Ramos (cell line): ENCODE measurements at regions not wholly inside any gene's neighbourhood (a gene's known extent, or its start where the extent isn't known, plus 50 kb on each side); places are given as distances from the start of the nearest gene placed in this dataset.

Source experiments
- in situ Hi-C: fragments of 300-500 bp; cut with MboI; formaldehyde crosslinking; loops from one replicate; pipeline ENCODE4 v1.14.3; 2022; ENCODE audit warnings: low sequenced_read_pairs; ENCODE audit not compliant: unreplicated experiment

DNA sequence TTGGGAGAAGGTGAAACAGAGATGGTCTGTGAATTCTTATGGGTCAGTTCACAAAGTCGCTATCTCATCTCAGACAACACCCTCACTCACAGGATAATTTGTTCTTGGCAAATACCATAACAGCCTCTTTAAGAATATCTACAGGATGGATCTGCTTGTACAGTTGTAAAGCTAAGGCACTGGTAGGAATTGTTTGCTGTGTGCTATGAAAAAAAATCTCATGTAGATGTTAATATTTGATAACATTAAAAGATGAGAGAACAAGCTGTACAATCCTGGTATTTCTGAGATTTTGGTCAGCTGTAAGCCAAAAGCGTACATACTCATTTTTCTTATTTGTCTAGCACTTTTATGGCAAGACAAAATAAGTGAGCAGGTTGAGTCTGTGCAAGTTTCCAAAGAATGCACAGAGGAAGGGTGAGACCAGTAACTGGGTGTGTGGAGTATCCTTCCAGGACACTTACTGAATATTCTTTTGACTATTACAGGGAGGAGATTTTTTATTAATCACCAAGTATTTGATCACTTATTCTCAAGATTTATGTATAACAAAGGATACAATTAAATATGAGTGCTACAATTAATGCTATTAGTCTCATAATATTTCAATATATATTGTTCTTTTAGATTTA, 814.5 kb upstream of the MIR17HG start:
- in situ Hi-C loops, result no loop called here

DNA sequence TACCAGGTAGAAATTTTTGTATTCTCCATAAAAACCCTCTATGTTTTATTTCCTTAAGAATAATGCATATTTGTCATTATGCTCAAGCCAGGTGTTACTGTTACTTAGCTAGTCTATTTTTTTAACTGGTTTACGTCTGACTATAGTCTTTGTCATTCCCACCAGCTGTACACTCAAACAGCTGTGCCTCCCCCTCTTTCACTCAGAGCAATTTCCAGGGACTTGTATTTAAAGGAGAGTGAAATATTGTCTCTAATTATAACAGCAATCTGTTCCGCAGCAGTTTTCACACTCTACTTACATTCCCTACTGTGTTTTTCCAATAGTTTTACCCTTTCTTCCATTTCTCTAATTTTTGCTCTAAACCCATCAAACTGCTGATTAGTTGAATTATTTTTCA, 813.6 kb upstream of the MIR17HG start:
- in situ Hi-C loops, result no loop called here

DNA sequence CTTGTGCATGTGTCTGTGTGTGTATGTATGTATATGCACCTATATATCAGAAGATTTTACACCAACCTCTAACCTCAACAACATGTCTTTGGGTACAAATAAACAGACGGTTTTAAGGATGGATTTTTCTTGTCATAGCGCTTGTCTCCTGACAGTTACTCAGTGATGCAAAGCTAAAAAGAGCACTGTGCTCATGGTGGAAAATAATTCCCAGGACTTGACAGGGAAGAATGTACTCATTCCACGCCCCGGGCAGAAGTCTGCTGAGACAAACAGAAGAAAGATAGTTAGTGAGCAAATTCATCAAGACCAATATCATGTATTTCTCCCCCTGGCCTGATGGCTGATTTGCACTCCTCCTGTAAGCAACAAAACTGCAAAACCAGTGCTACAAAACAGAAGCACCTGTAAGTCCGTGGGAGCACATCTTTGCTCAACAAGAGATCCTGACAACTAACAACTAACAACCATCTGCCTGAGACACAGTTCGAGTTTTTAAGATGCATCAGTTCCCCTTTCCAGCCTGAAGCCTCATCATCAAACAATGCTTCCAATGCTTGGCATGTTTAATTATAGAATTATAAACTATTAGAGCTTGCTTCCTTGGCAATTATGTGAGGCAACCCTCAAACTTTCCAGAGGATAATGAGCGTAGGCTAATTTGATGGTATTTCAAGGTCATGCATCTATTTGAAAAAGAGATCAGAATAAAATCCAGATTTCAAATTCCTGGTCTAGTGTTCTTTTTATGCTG, 812.7 kb upstream of the MIR17HG start:
- in situ Hi-C loops, result no loop called here

DNA sequence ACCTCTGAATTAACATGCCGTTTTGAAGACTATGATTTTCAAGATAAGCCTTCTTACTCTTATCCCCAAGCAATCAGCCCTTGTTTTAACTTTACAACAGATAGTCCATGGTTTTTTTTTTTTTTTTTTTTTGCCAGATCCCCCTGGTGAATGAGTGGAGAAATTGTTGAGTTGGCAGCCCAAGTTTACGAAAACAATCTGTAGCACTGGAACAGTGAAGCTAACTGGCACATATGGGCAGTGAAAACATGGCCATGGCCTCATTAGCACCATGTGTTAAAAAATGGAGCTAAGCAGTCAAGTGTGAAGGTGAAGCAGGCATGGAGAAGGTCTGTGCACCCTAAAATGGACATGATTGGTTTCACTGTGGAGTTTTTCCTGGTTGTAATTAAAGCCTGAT, 812.1 kb upstream of the MIR17HG start:
- in situ Hi-C loops, result no loop called here

DNA sequence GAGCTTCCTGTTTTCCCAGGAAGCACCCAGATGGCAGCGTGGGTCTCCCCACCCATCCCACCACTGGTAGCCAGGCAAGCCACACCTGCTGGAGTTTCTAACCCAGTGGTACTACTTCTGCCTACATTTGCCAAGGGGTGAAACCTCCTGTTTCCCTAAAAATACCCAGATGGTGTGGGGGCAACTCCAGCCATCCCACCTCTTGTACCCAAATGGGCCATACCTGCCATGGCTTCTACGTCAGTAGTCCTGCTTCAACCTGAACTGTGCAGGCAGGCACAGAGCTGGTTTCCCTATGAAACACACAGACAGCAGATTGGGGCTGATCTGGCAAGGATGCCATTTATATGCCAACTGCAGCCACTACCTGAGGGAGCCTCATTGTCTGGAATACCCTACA, 809.4 kb upstream of the MIR17HG start:
- in situ Hi-C loops, result no loop called here

DNA sequence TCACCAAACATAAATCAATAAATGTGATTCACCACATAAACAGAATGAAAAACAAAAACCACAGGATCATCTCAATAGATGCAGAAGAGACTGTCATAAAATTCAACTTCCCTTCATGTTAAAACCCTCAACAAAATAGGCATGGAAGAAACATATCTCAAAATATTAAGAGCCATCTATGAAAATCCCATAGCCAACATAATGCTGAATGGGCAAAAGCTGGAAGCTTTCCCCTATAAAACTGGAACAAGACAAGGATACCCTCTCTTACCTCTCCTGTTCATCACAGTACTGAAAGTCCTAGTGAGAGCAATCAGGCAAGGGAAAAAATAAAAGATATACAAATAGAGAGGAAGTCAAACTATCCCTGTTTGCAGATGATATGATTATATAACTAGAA, 806.1 kb upstream of the MIR17HG start:
- in situ Hi-C loops, result no loop called here

DNA sequence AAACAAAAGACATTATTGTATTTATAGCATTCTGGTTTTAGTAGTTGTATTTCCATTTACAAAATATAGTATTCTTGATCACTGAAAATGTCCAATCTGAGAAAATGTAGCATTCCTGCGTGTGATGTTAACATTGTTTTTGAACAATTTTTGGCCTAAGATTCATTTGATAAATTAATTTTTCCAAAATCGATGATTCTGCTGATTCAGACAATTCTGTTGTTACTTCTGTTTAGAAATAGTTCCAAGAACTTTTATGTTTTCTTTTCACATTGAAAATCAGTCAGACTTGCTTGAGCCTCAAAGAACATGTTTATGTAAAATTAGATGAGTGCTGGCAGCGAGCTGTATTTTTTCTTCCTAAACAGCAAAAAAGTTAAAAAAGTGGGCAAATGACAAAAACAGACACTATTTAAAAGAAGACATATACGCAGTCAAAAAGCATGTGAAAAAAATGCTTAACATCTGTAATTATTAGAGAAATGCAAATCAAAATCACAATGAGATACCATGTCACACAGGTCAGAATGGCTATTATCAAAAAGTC, 804.5 kb upstream of the MIR17HG start:
- in situ Hi-C loops, result no loop called here

DNA sequence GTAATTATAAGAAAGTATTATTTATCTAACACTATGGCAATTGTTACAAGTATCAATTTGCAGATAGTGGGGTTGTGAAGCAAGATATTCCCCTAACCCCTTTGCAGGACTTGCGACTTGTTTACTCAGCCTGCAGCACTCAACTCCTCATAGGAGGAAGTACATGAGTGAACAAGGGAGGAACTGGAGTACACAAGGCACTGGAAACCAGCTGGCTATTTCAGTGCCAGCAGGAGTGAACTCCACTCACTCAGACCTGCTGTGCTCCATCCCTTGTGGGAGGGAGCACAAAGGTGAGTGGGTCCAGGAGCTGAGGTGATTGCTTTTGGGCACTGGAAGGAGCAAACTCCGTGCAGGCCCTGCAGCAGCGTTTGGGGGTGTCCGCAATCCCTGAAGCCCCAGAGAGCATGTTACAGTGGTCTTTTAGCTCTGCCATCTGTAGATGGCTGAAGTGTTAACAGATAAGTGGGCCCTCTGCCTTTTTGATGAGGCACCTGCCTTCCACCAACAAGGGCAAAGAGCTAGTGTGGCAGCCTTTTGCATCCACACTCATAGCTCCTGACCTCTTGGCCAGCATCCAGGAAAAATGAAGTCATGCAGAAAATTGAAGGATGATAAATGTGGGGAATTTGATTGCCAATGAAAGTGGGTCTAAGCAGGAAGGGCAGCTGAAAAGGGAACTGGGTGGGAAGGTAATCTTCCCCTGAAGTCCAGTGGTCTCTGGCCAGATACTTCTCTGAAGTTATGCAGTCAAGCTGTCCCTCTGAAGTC, 802.2 kb upstream of the MIR17HG start:
- in situ Hi-C loops, result no loop called here

DNA sequence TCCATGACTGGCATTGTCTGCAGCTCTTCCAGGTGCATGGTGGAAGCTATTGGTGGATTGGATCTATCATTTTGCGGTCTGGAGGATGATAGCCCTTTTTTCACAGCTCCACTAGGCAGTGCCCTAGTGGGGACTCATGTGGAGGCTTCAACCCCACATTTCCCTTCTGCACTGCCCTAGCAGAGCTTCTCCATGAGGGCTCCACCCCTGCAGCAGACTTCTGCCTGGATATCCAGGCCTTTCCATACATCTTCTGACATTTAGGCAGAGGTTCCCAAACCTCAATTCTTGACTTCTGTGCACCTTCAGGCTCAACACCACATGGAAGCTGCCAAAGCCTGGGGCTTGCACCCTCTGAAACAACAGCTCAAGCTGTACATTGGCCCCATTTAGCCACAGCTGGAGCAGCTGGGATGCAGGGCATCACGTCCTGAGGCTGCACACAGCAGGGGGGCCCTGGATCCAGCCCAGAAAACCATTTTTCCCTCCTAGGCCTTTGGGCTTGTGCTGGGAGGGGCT, 800.2 kb upstream of the MIR17HG start:
- in situ Hi-C loops, result no loop called here

DNA sequence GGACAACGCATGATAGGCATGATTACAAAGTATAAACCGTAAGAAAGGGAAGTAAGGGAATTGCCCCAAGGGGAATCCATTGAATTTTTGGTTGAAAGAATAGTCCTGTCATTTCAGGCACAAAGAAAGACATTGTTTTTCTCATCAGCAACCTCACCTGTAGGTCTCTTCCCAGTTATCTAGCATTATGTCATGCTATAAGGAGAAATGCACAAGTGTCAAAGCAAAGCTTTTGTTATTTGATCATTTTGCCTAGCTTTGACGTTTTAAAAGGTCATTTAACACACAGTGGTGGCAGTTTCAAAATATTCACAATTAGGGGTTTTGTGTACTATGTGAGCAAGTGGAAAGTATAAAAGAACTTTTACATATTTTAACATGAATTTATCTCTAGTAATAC, 796.2 kb upstream of the MIR17HG start:
- in situ Hi-C loops, result no loop called here

DNA sequence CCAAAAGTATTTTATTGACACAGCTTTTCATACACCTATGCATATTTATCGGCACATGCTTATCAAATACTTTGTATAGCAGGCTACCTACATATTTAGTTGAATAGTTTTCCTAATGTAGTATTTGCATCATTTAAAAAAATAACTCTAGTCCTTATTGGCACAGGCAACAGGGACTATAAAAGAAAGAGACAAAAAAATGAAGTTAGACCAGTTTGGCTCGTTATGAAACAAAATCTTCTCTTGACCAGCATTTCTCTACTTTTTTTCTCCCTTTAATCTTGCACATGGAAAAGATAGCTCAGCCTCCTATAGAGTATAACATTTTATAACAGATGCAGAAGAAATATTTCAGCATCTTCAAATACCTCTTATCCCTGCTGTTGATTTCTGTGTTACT, 794.8 kb upstream of the MIR17HG start:
- in situ Hi-C loops, result no loop called here

DNA sequence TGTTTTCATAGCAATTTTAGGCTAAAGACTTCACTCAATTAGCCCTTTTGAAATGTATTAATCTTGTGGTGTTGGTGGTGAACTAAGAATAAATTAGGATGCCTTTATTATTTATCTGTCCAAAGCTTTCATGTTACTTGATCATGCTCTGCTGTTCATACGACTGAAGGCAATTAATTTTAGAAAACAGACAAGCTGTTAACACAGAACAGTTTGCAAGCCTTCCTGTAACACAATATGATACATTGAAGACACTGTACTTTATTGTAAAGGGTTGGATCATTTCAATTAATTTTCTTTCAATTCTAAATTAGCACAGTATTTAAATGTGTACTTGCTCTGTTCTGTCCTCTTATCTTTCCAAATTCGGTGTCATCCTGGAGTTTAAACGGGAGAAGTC, 794.3 kb upstream of the MIR17HG start:
- in situ Hi-C loops, result no loop called here

DNA sequence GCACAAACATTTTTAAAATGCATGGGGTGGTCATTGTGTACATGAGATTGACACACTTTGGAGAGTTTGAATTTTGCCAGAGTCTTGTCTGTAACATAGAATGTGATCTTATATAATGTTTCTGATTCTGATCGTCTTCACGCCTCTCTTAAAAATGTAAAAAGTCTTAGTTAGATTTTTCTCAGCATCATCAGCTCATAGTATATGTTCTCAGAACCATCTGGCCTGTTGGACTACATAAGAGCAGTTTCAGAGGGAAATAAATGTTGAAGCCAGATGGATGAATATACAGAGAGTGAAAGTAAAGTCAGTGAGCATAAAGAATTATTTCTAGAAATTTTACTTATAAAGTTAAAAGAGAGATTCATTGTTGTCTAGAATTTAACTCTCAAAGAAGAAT, 789.9 kb upstream of the MIR17HG start:
- in situ Hi-C loops, result no loop called here

DNA sequence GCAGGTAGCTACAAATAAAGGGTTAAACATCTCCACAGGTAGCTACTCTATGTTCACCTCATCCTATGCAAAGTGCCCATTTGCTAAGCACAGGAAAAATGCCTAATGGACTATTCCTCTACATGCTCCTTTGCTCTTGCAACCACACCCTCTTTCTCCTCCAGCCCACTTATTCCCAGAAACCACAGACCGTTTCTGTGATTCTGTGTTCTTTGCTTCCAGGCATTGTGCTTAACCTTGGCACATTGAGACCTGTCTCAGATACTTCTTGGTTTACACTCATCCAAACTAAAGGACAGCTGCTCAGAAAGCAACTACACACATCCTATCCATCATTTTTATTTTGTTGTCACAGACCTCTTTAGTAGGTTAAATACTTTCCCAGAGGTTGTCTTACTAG, 785.0 kb upstream of the MIR17HG start:
- in situ Hi-C loops, result no loop called here

DNA sequence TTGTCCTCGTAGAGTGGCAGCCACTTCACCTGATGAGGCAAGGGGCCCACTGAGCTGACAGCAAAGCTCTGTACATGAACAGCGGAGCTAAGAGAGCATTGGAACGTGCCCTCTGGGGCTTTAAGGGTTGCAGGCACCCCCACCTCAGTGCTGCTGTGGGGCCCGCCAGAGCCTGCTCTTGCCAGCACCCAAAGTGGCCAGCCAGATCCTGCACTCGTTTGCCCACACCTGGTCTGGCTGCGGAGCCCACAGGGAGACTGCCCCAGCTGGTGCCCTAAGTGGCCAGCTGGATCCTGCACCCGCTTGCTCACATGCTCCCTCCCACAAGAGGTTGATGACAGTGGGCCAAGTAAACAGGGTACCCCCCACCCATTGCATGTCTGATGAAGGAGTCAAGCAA, 783.4 kb upstream of the MIR17HG start:
- in situ Hi-C loops, result no loop called here

DNA sequence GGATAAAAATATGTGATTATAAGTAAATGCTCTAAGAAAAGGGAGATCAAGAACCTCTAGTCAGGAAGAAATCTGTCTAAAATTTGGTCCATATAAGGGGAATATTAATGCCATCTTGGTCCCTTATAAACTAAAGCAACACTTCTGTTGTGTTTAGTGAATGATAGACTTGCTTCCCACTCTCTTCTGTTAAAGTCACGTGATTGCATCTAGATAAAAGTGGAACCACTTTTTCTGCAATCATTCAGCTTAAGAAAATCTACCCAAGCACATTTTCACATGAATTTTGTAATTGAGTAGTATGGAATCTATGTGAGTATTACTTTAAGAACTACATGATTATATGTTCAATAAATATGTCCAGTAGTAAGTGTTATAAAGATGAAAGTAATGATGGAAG, 782.9 kb upstream of the MIR17HG start:
- in situ Hi-C loops, result no loop called here

DNA sequence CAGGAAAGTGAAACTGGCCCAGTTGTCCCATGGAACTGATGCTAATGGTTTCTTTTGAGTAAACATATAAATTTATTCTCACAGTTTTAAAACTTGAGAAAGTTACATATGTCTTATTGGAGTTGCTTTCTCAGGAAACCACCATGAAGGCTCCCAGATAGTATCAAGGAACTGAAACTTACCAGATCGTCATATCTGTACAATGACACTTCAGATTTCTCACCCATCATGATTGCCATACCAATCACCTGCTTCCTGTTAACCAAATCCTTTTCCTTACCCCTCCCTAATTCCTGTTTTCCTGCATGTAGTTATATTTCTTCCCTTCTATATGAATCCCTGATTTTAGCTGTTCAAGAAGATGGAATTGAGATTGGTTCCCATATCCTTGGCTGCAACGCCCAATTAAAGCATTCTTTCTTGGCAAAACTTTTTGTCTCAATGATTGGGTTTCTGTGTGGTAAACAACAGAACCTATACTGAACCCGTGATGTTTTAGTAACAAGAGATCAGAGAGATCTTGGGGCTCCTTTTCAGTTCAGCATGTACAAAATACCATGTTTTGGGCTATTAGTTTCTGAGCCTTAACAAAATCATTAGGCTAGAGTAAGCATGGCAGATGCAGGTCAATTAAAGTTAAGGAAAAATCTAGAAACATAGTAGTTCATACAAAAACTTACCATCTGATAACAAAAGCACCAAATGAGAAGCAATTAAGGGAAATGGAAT, 781.3 kb upstream of the MIR17HG start:
- in situ Hi-C loops, result no loop called here

DNA sequence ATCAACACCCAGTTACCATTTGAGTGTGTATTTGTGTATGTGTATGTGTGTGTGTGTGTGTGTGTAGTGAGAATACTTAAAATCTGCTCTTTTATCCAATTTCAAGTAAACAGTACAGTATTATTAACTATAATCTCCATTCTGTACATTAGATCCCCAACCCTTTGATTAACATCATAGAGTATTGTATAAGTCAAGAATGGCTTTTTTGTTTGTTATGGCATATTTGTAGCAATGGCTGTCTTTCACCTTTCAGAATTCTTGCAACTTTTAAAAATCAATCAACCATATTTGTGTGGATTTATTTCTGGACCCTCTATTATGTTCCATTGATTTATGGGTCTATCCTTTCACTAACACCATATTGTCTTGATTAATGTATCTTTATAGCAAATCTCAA, 779.3 kb upstream of the MIR17HG start:
- in situ Hi-C loops, result no loop called here

DNA sequence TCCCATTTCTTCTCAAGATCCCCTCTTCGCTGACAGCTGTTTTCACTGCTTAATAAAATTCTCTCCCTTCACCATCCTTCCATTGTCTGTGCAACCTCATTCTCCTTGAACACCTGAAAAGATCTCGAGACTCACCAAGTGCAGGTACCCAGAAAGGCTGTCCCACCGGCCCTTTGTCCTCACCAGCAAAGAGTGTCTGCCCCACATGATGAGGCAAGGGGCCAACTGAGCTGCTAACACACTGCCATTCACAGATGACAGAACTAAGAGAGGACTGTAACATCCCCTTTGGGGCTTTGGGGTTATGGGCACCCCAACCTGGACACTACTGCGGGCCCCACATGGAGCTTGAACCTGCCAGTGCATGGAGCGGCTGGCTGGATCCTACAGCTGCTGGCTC, 771.4 kb upstream of the MIR17HG start:
- in situ Hi-C loops, result no loop called here

DNA sequence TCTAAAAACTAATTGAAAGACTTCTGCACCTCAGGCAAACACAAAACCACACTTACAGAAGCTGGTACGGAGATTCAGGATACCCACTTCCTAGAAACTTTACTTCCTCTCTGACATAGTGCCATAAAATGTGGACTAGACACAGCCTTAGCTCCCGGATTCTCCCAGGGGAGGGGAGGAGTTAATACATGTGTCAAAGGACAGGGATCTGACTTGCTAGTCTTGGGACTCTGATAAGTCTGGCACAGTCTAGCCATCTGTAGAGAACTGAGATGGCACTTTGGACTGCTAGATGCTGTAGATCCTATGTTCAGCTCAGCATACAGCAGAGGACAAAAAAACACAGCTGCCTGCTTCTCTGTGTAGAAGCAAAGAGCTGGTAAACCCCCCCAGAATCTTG, 769.8 kb upstream of the MIR17HG start:
- in situ Hi-C loops, result no loop called here
